ENCODE measurements at regions not wholly inside any gene's neighbourhood (a gene's known extent, or its start where the extent isn't known, plus 50 kb on each side); places are given as distances from the start of the nearest gene placed in this dataset.

- H3K9me3 Mint-ChIP-seq, result no peaks in the 10 kb centered on the region
- H3K27ac Mint-ChIP-seq, result no peak overlapping the region
- no peak for DNase-seq (ENCODE audit: low spot score)
- no peaks in the 10 kb centered on the region for H3K4me1 Mint-ChIP-seq (ENCODE audit: low read depth)
- no peak overlapping the region for H3K4me3 Mint-ChIP-seq
- intact Hi-C loops (cut with micrococcal nuclease), result no loop called here
- no peaks in the 10 kb centered on the region for H3K36me3 Mint-ChIP-seq (ENCODE audit: low read depth)
- H3K27me3 Mint-ChIP-seq (ENCODE audit: insufficient read depth), result peaks cover 15% of the 10 kb centered on the region
These were observed 51.8 kb upstream of the JDP2 start for GRCh38 chr14:75375983-75376382.

Measured in activated T-helper 1 cell treated with anti-CD3 and anti-CD28 coated beads, Interleukin-12 subunit alpha, Interleukin-12 subunit beta, Interleukin-2, Interleukin-4 antibody, amounts not matched to agents 30 ng/mL and 10 ng/mL and 1 ng/mL, durations not matched to agents 14 hours and 24 hours and 36 hours (primary cell).